Mesothelial cell of epicardium (in vitro differentiated cells): ENCODE measurements at regions not wholly inside any gene's neighbourhood (a gene's known extent, or its start where the extent isn't known, plus 50 kb on each side); places are given as distances from the start of the nearest gene placed in this dataset.

Experiments
- DNase-seq, 2 experiments: peaks; one replicate each; pipeline ENCODE4 v3.0.0; 2021; ENCODE audit warnings: low spot score in 2 of 2; ENCODE audit not compliant: unreplicated experiment in 2 of 2
- H3K27ac Mint-ChIP-seq: 2 replicates; pipeline ENCODE4 v1.8.0; 2021; ENCODE audit warnings: mixed read lengths
- H3K27me3 Mint-ChIP-seq: 2 replicates; pipeline ENCODE4 v1.8.0; 2021; ENCODE audit warnings: low read depth, mixed read lengths
- H3K36me3 Mint-ChIP-seq: 2 replicates; pipeline ENCODE4 v1.8.0; 2021; ENCODE audit warnings: mixed read lengths
- H3K4me1 Mint-ChIP-seq: 2 replicates; pipeline ENCODE4 v1.8.0; 2021; ENCODE audit warnings: mixed read lengths
- H3K4me3 Mint-ChIP-seq: 2 replicates; pipeline ENCODE4 v1.8.0; 2021; ENCODE audit warnings: mild to moderate bottlenecking, moderate library complexity, mixed read lengths
- H3K9me3 Mint-ChIP-seq: 2 replicates; pipeline ENCODE4 v1.8.0; 2021; ENCODE audit warnings: mixed read lengths
- CTCF ChIP-seq: fragments of 200-600 bp; sonication (generic); IDR thresholded peaks from one replicate; pipeline ENCODE4 v1.5.0; 2021; ENCODE audit warnings: antibody characterized with exemption; ENCODE audit not compliant: unreplicated experiment

GRCh38 chr7:42709284-42709683 is 202.6 kb downstream of the C7orf25 start:
- Mint-ChIP-seq H3K27me3 (no peaks in the 10 kb centered on the region), H3K9me3 (peaks cover 21% of the 10 kb centered on the region), H3K4me1 (peaks cover 6% of the 10 kb centered on the region), H3K27ac (no peak overlapping the region), H3K36me3 (no peaks in the 10 kb centered on the region), H3K4me3 (no peak overlapping the region)
- no peak for TF ChIP-seq CTCF
- DNase-seq: no peak

GRCh38 chr7:42704710-42705109 is 207.2 kb downstream of the C7orf25 start:
- DNase-seq: no peak
- Mint-ChIP-seq H3K27ac (no peak overlapping the region), H3K4me1 (peaks cover 24% of the 10 kb centered on the region), H3K9me3 (peaks cover 4% of the 10 kb centered on the region), H3K27me3 (no peaks in the 10 kb centered on the region), H3K4me3 (no peak overlapping the region), H3K36me3 (no peaks in the 10 kb centered on the region)
- TF ChIP-seq CTCF: no peak

DNA sequence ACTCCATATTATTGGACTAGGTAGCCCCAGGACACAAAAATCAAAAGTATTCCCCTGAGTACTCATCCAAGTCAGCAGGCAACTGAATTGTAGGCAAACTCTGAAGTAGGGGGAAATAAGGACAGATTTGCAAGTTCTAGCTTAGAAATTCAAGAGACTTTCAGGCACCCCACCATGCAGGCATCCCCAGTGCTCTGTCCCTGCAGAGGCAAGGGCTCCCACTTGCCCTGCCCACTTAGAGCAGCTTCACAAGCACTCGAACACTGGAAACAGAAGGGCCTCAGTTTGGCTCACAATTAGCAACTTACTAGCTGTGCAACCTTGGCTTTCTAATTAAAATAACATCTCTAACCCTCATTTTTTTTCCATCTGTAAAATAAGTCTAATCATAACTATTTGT is 209.2 kb downstream of the C7orf25 start:
- DNase-seq: no peak
- H3K4me1 Mint-ChIP-seq: peaks cover 39% of the 10 kb centered on the region
- H3K36me3 Mint-ChIP-seq: no peaks in the 10 kb centered on the region
- peaks cover 3% of the 10 kb centered on the region for H3K9me3 Mint-ChIP-seq
- no peaks in the 10 kb centered on the region for H3K27me3 Mint-ChIP-seq
- no peak overlapping the region for H3K4me3 Mint-ChIP-seq
- TF ChIP-seq CTCF: no peak
- H3K27ac Mint-ChIP-seq: peak overlapping the region; percentile 50

DNA sequence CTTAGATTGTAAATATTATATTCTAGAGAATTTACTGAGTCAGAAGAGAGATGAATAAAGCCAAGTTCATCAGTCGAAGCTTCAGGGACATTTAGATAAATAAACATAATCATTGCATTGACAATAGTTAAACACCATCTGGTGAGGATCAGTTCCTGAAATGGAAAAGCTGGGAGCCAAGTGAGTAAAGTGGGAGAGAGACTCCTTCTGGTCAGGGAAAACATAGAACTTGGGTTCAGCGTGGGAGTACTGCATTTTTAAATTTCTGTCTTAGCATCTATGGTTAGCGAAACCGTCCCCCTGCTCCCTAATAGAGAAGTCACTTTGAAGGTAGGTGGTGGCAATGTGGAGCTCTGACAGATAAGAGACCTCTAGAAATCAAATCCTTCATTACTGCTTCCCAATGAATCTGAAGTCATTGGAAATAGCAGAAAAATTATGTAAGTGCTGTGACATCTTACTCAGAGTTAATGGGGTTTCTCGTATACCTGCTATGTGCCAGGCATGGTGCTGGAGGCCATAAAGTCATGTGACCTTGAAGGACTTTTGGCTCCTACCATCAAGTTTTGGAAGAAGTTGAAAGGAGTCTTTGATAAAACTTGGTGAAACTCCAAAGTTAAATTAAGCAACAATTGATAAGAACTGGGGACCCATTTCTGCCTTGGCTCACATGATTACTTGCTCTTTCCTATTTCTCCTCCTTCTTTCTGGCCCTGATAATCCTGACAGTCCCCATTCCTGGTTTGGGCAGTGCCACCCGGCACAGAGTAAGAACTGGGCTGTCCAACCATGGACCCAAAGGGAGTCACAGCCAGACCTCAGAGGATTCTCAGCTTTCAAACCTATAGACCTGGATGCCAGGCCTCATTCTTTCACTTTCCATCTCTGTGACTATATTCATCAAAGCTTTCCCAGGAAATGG is 211.2 kb downstream of the C7orf25 start:
- H3K9me3 Mint-ChIP-seq: no peaks in the 10 kb centered on the region

GRCh38 chr7:42699380-42700178 is 212.3 kb downstream of the C7orf25 start:
- Mint-ChIP-seq H3K36me3 (no peaks in the 10 kb centered on the region), H3K27ac (peak overlapping the region; percentile 78), H3K9me3 (no peaks in the 10 kb centered on the region), H3K27me3 (no peaks in the 10 kb centered on the region), H3K4me3 (no peak overlapping the region), H3K4me1 (peaks cover 59% of the 10 kb centered on the region)
- TF ChIP-seq CTCF: no peak
- DNase-seq: no peak

More for the DNA sequence above, 211.2 kb downstream of the C7orf25 start:
- TF ChIP-seq CTCF: no peak
- DNase-seq: no peak
- peaks cover 54% of the 10 kb centered on the region for H3K4me1 Mint-ChIP-seq
- H3K27me3 Mint-ChIP-seq: no peaks in the 10 kb centered on the region
- peak overlapping the region; percentile 57 for H3K27ac Mint-ChIP-seq
- H3K4me3 Mint-ChIP-seq: no peak overlapping the region
- no peaks in the 10 kb centered on the region for H3K36me3 Mint-ChIP-seq
